ENCODE measurements at regions not wholly inside any gene's neighbourhood (a gene's known extent, or its start where the extent isn't known, plus 50 kb on each side); places are given as distances from the start of the nearest gene placed in this dataset.

DNA sequence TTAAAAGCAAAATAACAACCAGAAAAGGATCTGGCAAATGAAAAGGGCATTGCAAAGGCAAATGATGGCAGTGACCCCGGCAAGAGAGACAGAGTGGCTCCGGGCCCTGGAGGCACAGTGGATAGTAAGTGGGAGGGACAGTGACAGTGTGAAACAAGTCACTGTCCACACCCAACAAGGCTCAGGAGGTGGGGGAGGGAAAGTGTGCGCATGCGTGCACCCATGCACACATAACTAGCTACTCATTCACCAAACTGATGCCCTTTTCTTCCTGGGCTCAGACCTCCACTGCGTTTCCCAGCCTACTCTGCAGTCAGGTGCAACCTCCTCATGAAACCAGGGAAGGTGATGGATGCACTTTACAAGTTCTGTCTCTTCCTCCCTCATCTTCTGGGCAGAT is 108.4 kb downstream of the SHANK2 start:
- no peak for TF ChIP-seq POLR2AphosphoS5 (IDR thresholded peaks at IDR 0.05)
- no peak for TF ChIP-seq POLR2A (IDR thresholded peaks at IDR 0.05)
- TF ChIP-seq CTCF (IDR thresholded peaks at IDR 0.05) = no peak

Data from gastroesophageal sphincter (tissue), 3 donors.